Ectodermal cell (in vitro differentiated cells): ENCODE measurements at regions not wholly inside any gene's neighbourhood (a gene's known extent, or its start where the extent isn't known, plus 50 kb on each side); places are given as distances from the start of the nearest gene placed in this dataset.

ENCODE experiments used
- H3K27ac ChIP-seq: 2 replicates; pipeline ENCODE4 v1.7.0; 2013; ENCODE audit warnings: mild to moderate bottlenecking, low read depth, low read length; ENCODE audit not compliant: insufficient read depth, poor library complexity, severe bottlenecking
- H3K27me3 ChIP-seq: 2 replicates; pipeline ENCODE4 v1.7.0; 2013; ENCODE audit warnings: mild to moderate bottlenecking, low read length; ENCODE audit not compliant: insufficient read depth, control insufficient read depth, poor library complexity, severe bottlenecking
- H3K36me3 ChIP-seq: one replicate; pipeline ENCODE4 v1.7.0; 2013; ENCODE audit warnings: low read length; ENCODE audit not compliant: control insufficient read depth, insufficient read depth
- H3K4me1 ChIP-seq: one replicate; pipeline ENCODE4 v1.7.0; 2013; ENCODE audit warnings: low read length; ENCODE audit not compliant: control insufficient read depth, insufficient read depth
- H3K4me3 ChIP-seq: 2 replicates; pipeline ENCODE4 v1.7.0; 2013; ENCODE audit warnings: low read depth, low read length, control low read depth; ENCODE audit not compliant: insufficient read depth
- H3K9me3 ChIP-seq: 2 replicates; pipeline ENCODE4 v1.7.0; 2013; ENCODE audit warnings: mild to moderate bottlenecking, low read length, moderate library complexity; ENCODE audit not compliant: control insufficient read depth
- WGBS, 2 experiments: methylation state at CpG; one replicate each; pipeline ENCODE4 v1.1.7; 2013; ENCODE audit warnings: missing lambda C conversion rate in 2 of 2; 5-methylcytosine and 5-hydroxymethylcytosine counted together

DNA sequence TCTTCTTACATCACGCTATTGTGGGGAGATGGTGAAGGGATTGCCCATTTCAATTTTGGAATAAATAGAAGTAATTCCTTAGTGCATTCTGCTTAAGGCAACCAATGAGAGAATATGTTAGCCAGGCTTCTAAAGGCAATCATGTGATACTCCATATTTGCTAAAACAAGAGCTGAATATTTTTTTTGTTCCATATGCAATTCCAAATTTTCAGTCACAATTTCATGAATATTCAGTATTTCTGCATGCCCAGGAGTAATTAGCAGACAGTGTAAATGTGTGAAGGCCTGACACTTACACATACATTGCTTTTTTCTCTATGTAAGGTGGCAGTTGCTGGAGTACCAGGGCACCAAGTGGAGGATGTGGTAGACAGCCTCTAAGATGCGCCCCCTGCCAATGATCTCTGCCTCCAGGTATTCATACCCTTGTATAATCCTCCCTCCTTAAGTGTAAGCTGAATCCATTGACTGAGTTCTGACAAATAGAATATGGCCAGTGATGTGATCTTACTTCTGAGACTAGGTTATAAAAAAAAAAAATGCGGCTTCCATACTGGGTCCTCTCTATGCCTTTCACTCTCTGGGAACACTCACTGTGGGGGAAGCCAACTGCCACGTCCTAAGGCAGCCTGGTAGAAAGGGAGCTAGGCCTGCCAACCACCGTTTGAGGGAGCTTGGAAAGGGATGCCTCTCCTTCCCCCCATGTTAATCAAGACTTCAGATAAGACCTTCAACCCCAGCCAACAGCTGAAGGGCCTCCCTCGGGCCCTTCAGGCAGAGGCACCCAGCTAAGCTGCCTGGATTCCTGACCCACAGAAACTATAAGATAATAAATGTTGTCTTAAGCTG, 62.7 kb upstream of the PTGR2 start:
- peaks cover 40% of the 10 kb centered on the region for H3K4me1 ChIP-seq
- H3K27me3 ChIP-seq = peaks cover 68% of the 10 kb centered on the region
- H3K9me3 ChIP-seq = no peaks in the 10 kb centered on the region
- H3K36me3 ChIP-seq = no peaks in the 10 kb centered on the region
- 77 to 78% methylated on average over 6 of the region's 6 CpGs for WGBS, 2 experiments
- no peak overlapping the region for H3K4me3 ChIP-seq
- no peak overlapping the region for H3K27ac ChIP-seq

GRCh38 chr14:73788317-73788598, 63.4 kb upstream of the PTGR2 start:
- WGBS, 2 experiments = 84 to 95% methylated on average over 3 to 4 of the region's 4 CpGs
- H3K27ac ChIP-seq = no peak overlapping the region
- H3K4me3 ChIP-seq = no peak overlapping the region
- no peaks in the 10 kb centered on the region for H3K36me3 ChIP-seq
- H3K4me1 ChIP-seq = peaks cover 45% of the 10 kb centered on the region
- H3K9me3 ChIP-seq = no peaks in the 10 kb centered on the region
- peaks cover 71% of the 10 kb centered on the region for H3K27me3 ChIP-seq

- Histone ChIP-seq H3K4me3 (peak overlapping the region; percentile 57), H3K36me3 (no peaks in the 10 kb centered on the region), H3K9me3 (no peaks in the 10 kb centered on the region), H3K4me1 (peaks cover 49% of the 10 kb centered on the region), H3K27me3 (peaks cover 74% of the 10 kb centered on the region), H3K27ac (no peak overlapping the region)
- WGBS, 2 experiments = 20 to 23% methylated on average over 17 of the region's 17 CpGs
Measured at GRCh38 chr14:73787486-73788316, 63.9 kb upstream of the PTGR2 start.

DNA sequence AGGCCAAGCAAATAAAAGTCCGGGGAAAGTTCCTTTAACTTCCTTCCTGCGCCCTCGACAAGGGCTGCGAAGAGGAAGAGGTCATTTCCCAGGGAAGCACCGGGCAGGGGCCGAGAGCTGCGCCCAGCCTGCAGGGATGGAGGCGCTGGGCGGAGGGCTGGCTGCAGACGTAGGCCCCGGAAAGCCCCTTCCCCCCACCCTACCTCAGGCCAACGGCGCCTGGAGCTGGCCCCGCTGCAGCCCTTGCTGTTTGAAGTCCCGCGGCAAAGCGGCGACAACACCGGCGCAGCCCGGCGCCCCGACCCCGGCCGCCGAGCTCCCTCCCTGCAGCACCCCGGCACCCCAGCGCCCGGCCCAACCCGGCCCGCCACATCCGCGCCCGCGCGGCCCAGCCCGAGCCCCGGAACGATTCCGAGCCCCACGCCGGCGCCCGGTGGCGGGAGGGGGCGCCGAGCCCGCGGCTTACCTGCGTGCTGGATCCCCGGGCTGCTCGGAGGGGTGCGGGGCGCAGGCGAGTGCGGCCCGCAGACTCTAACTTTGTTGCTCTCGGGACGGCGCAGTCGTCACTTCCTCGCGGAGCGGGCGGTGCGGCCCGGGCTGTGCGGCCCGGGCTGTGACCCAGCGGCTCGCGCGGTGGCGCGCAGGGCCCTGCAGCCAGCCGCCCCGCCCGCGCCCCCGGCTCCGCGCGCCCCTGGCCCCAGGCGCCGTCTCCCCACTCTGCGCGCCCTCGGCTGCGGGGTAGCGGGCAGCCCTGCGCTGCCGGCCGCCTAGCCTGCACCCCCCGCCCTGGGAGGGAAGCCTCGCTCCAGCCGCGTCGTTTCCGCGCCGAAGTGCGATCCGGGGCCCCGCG, 64.8 kb upstream of the PTGR2 start:
- Histone ChIP-seq H3K36me3 (no peaks in the 10 kb centered on the region), H3K27ac (no peak overlapping the region), H3K4me3 (peak overlapping the region; percentile 57), H3K9me3 (no peaks in the 10 kb centered on the region), H3K27me3 (peaks cover 82% of the 10 kb centered on the region), H3K4me1 (peaks cover 48% of the 10 kb centered on the region)
- 0% methylated on average over 105 of the region's 105 CpGs for WGBS, 2 experiments

DNA sequence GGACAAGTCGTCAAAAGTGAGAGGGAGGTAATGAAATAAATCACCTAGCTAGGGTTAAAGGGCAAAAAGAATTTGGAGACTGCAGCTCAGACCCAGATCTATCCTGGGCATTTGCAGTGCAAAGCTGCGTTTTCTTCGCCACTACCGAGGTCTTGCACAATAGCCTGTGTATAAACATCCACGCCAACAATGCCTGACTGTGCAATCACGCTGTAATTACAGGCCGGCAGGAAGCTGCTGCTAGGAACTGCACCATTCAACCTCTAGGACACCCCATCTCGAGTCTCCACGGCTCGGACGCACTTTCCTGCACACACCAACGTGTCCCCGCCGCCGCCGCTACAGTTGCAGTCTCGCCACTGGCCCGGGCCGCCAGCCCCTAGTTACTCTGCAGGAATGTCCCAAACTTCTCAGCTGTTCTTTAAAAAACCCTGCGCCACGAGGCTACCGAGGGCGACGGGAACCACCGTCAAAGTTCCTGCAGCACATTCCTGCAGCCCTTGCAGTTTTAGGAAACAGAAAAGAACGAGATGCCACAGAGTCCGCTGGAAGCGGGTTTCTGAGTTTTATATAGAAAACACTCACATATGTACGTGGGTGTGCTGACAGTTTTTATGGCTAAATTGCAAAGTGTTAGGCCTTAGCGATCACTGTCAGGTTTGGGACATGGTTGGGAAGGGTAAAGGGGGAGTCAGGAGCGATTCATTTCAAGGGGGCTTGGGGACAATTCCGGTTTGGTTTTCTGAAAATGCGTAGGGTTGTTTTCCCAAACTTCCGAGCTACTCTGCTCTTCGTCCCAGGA, 65.6 kb upstream of the PTGR2 start:
- peak overlapping the region; percentile 57 for H3K4me3 ChIP-seq
- peaks cover 89% of the 10 kb centered on the region for H3K27me3 ChIP-seq
- peaks cover 48% of the 10 kb centered on the region for H3K4me1 ChIP-seq
- WGBS, 2 experiments = 1 to 2% methylated on average over 35 of the region's 35 CpGs
- H3K9me3 ChIP-seq = no peaks in the 10 kb centered on the region
- peak overlapping the region; percentile 76 for H3K27ac ChIP-seq
- H3K36me3 ChIP-seq = no peaks in the 10 kb centered on the region

GRCh38 chr14:73785336-73785833, 66.2 kb upstream of the PTGR2 start:
- peak overlapping the region; percentile 76 for H3K27ac ChIP-seq
- no peaks in the 10 kb centered on the region for H3K9me3 ChIP-seq
- peaks cover 91% of the 10 kb centered on the region for H3K27me3 ChIP-seq
- peak overlapping the region; percentile 57 for H3K4me3 ChIP-seq
- WGBS, 2 experiments = 0 to 1% methylated on average over 7 to 8 of the region's 8 CpGs
- no peaks in the 10 kb centered on the region for H3K36me3 ChIP-seq
- H3K4me1 ChIP-seq = peaks cover 48% of the 10 kb centered on the region

GRCh38 chr14:73784988-73785313, 66.7 kb upstream of the PTGR2 start:
- Histone ChIP-seq H3K27ac (no peak overlapping the region), H3K4me3 (no peak overlapping the region), H3K36me3 (no peaks in the 10 kb centered on the region), H3K9me3 (no peaks in the 10 kb centered on the region), H3K27me3 (peaks cover 91% of the 10 kb centered on the region), H3K4me1 (peaks cover 48% of the 10 kb centered on the region)
- WGBS, 2 experiments = 72 to 80% methylated on average over 4 of the region's 4 CpGs

DNA sequence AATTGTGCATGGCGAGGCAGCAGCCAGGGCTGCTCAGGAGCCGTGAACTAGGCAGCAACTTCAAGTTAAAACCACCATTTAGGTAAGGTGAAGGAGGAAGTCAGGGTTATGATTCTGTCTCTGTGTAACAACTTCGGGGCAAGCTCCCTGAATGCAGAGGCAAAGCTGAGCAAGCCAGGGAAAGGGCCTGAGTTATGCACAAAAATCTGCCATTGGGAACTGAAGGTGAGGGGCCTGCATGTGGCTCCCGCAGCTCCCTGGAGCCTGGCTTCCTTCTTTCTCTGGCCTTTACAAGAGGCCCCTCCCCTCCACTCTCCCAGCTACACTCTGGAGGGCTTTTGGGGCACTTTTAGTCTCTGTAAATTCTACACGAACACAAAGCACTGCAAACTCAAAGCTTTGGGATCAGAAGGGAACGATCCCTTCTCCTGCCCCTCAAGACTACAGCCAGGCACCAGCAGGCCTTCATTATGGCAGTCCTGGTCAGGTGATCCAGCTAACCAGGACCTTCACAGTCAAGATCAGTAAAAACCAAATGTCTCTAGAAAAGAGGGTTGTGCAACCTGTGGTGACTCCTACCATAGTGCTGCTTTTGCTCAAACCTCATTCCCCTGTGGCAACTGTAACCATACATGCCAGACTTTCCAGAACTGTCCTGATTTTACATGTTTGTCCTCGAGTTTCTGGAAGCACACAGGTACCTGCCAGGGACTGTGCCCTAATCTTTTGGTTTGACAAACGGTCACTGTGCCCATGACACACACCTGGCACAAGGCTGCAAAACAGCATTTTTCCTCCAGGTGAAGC, 67.2 kb upstream of the PTGR2 start:
- Histone ChIP-seq H3K9me3 (no peaks in the 10 kb centered on the region), H3K27ac (peak overlapping the region; percentile 84), H3K4me3 (no peak overlapping the region), H3K4me1 (peaks cover 48% of the 10 kb centered on the region), H3K36me3 (no peaks in the 10 kb centered on the region), H3K27me3 (peaks cover 85% of the 10 kb centered on the region)
- 66 to 72% methylated on average over 8 of the region's 8 CpGs for WGBS, 2 experiments
